ENCODE measurements at regions not wholly inside any gene's neighbourhood (a gene's known extent, or its start where the extent isn't known, plus 50 kb on each side); places are given as distances from the start of the nearest gene placed in this dataset.
"Not testable (repeated sequence)": the region's sequence is repeated elsewhere in the genome, so short reads cannot be mapped to it uniquely, and the experiment has no call there.

DNA sequence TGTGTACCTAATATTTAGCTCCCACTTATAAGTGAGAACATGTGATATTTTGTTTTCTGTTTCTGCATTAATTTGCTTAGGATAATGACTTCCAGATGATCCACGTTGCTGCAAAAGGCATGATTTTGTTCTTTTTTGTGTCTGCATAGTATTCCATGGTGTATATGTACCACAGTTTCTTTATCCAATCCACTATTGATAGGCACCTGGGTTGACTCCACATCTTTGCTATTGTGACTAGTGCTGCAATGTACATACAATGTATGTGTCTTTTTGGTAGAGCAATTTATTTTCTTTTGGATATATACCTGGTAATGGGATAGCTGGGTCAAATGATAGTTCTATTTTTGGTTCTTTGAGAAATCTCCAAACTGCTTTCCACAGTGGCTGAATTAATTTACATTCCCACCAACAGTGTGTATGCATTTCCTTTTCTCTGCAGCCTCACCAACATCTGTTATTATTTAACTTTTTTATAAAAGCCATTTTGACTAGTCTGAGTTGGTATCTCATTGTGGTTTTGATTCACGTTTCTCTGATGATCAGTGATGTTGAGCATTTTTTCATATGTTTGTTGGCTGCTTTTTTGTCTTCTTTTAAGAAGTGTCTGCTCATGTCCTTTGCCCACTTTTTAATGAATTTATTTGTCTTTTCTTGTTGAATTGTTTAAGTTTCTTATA, 102.8 kb upstream of the GAS1 start:
- not testable (repeated sequence) for DNase-seq (ENCODE audit: low spot score)

DNA sequence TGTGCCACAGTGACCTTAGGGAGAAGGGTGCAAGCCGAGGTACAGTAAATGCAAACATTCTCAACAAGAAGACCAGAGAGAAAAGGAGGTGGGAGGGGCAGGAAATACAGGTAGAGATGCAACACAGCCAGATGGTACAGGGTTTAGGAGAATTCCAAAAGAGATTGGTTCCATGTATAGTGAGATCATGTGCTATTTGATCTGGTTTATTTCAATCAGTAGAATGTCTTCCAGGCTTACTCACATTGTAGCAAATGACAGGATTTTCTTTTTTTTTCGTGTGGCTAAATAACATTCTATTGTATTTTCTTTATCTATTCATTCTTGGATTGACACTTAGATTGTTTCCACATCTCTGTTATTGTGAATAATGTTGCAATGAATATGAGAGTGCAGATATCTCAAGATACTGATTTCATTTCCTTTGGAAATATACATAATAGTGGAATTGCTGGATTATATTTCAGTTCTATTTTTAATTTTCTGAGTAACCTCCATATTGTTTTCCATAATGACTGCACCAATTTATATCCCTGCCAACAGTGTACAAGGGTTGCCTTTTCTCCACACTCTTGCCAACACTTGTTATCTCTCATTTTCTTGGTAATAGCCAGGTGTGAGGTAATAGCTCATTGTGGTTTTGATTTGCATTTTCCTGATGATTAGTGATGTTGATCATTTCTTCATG, 107.8 kb upstream of the GAS1 start:
- no peak for DNase-seq (ENCODE audit: low spot score)

DNA sequence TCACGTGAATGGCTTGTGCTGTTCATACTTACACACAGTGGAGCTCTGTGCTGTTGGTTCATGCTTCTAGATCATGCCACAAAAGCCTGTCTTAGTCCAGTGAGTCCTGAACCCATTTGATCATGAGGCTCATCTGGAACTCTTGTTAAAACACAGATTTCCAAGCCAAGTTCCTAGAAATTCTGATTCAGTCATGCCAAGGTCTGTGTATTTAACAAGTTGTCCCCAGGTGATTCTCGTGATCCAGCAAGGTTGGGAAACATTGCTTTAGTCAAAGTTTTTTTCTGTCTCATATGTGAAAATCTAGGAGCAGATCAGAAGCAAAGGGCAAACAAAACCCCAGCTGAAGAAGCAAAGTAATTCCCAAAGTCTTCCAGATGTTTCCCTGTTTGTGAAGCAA, 112.5 kb upstream of the GAS1 start:
- no peak for DNase-seq (ENCODE audit: low spot score)

DNA sequence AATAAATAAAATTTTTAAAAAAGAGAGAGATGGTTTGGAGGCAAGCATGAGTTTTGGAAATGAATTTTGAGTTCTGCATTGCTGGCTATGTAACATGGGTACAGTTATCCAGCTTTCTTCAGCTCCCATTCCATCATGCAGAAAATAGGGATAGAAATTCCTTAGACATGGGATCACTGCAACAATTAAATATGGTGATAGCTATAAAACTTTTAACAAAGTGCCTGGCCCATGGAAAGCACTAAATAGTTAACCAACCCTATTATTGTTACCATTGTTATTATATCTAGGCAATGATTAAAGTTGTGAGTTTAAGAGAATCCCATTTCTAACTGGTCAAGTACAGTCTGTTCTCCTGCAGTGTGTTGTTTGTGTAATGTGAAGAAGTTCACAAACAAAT, 115.4 kb upstream of the GAS1 start:
- no peak for DNase-seq (ENCODE audit: low spot score)

DNA sequence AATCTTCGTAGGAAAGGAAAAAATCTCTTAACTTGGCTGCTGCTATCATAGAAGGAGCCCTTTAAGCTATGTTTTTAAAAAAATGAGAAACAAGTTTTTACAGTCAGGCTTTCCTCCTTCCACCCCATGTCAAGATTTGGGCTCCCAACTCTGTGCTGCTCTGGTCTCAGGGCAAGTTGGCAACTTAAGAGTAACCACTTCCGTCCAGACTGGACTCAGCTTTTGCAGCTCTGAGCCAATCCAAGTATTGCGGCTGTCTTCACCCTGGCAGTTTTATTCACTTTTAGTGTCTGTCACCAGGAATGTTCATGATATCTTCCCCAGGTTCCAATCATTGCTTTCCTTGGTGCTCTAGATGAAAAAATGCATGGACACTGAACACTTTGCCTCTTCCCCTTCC, 115.9 kb upstream of the GAS1 start:
- no peak for DNase-seq (ENCODE audit: low spot score)

DNA sequence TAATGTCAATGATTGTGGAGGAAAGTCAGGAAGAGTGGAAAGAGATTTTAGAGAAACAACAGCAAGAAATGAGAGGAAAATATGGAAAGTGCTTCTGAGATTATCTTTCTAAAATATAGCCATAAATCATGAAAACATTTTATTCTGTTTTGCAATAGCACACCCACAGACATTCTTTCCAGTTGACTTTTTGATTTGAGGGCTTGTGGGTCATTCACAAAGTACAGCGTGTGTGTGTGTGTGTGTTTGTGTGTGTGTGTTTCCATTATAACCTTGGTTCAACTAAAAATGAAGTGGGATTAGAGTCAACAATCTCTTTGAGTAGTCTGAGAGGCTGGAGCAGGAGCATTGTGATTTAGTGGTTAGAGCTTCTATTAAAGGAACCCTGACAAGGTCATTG, 116.6 kb upstream of the GAS1 start:
- no peak for DNase-seq (ENCODE audit: low spot score)

DNA sequence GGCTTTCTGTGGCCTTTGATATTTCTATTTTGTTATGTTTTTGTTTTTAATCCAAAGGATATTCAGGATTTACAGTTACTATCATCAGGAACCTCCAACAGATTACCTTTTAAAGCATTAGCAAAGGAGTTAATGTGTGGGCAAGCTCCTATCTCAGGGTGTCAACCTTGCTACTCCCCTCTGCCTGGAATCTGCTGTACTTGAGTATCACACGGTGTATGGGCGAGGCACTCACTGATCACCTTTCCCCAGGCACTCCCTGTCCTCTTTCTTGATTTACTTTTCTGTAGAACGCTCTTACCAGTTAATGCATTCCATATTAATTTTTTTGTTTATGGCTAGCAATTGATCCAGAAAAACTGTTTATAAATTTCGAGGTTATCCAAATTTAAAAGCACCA, 117.0 kb upstream of the GAS1 start:
- DNase-seq (ENCODE audit: low spot score): no peak

DNA sequence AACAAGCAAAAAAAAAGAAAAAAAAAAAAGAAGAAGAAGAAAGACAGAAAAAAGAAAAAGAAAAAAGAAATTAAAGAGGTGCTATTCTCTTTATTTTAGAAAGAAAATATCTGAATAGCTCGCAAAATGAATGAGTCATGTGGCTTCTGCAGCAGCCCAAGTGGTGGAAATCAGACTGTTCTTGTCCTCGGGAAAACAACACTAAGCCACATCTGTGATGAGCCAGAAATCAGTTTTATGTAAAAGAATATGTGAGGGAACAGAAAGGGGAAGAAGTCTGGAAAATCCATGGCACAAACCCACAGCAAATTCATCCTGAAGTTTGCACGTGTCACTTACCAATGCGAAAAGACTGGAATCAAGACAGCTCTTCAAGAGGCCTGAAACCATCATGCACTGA, 118.7 kb upstream of the GAS1 start:
- no peak for DNase-seq (ENCODE audit: low spot score)

DNA sequence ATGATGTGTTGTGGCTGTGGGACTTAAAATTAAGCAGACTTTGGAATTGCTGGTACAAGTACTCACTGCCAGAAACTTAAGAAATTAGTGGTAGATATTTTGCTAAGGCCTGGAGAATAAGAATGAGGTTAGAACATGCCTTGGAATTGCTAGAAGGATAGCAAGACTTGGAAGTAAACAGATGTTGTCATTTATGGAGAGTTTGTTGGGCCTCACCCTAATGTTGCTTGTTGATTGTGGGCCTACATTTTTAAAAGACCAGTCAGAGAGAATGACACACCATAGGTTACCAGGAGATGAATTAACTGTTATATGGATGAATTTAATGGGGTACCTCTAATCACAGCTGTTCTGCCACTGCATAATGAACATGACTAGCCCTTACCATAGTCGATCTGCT, 120.1 kb upstream of the GAS1 start:
- DNase-seq (ENCODE audit: low spot score): no peak

DNA sequence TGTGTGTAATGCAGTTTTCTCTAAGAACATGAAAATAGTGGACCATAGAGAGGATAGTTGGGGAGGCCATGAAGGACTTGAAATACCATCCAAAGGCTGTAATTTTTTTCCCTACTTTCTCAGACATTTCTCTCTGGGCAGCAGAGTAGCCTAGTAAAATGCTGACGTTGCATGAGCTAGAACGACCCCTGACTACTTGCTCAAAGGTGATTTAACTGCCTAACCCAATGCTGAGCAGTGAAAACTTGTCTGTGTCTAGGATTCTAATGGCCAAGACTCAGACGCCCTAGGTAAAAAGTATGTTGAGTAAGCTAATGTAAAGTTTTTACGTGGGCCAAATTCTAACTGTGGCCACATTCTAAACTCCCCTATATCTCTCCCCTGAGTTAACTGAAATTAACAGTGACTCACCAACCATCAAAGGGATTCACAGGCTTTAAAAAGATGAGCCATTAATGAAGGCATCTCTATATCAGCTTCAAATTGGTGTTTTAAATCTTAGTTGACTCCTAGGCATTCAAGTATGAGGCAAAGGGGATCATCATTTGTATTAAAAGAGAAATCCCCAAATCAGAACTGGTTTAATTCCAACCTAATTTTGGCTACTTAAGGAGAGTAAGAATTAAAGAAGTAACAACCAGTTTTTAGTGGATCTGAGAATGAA, 121.0 kb upstream of the GAS1 start:
- no peak for DNase-seq (ENCODE audit: low spot score)

DNA sequence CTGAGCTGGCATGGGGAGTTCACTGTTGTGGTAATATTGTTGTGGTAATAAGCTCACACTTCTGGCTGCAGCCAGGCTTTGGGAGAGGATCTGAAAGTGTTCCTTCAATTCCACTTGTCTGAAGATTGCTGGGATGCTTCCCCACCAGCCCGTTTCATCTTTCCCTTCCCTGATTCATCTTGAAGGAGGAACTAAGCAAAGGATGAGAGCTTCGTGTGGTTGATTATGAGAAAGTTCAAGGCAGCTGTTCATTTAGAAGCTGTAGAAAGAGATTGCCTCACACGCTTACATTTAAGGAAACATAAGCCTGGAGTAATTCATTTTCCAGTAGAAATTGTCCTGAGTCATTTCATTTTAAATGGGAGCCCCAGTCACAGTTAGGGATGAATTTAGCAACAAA, 122.4 kb upstream of the GAS1 start:
- no peak for DNase-seq (ENCODE audit: low spot score)

DNA sequence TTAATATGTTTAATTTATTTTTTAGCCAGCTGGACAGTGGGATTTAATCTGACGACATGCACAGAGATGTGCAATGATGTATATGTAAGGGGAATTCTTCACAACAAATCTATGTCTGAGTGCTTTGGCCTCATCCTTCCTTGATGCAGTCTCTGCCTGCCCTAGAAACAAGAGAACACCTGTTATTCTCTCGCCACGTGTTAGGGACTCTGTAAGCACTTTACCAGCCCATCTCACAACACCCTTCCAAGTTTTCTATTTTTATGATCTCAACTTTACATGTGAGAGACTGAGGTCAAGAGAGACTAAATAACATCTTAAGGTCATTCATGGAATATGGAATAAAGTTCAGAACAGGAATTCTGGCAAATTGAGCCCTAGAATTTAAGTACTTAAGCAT, 123.0 kb upstream of the GAS1 start:
- DNase-seq (ENCODE audit: low spot score): no peak

DNA sequence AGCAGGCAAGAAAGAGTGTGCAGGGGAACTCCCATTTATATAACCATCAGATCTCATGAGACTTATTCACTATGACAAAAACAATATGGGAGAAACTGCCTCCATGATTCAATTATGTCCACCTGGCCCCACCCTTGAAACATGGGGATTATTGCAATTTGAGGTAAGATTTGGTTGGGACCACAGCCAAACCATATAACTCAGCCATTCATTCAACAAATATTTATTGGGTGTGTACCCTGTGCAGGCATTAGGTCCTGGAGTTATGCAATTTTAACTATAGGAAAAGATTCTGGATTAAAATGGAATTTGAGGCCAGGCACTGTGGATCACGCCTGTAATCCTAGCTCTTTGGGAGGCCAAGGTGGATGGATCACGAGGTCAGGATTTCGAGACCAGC, 124.2 kb upstream of the GAS1 start:
- no peak for DNase-seq (ENCODE audit: low spot score)

DNA sequence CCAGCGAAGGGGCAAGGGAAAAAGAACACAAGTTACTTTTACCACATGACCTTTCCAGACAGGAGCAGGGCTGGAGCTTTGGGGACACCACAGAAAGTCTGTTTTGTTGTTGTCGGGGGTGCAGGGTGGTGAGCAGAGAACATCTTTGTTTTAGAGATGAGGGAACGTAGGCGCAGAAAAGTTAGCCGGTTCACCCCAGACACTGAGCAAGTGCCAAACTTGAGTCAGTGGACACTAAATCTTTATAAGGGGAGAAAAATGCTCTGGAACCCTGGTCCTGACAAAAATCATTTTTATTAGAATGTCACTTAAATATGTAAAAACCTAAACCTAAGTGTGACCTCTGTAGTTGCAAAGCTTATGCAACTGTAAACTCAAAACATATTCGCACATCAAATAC, 126.4 kb upstream of the GAS1 start:
- DNase-seq (ENCODE audit: low spot score): no peak

DNA sequence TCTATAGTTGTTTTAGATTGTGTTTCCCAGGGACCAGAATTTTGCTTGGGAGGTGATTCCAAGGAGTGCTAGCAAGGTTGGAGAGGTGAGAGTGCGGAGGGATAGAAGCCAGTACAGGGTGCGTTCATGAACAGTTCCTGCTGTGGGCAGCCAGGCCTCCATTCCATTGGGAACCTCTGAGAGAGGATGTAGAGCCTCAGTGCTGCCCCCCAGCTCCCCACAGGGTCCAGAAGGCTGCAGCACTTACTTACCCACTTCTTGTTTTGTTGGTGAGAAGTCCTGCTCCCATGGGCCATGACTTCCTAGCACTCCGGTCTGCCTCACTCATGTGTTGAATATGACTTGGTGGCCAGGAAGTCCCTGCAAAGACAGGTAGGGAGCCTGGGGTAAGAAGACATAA, 128.2 kb upstream of the GAS1 start:
- no peak for DNase-seq (ENCODE audit: low spot score)

DNA sequence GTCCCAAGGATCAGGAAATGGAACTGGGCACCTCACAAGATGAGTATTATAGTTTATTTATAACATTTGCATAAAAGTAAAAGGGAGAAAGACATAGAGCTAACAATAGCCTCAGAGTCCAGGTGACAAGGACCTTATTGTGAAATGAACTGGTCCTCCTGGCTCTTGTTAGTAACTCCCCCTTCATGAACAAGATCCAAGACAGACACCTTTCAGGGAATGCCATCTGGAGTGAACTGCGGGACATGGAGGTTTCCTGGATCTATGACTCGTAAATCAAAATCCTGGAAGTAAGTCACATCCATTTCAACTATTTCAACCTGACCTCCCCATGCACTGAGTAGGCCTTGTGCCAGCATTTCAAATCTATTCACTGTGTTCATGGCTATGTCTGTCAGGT, 129.5 kb upstream of the GAS1 start:
- DNase-seq (ENCODE audit: low spot score): no peak

DNA sequence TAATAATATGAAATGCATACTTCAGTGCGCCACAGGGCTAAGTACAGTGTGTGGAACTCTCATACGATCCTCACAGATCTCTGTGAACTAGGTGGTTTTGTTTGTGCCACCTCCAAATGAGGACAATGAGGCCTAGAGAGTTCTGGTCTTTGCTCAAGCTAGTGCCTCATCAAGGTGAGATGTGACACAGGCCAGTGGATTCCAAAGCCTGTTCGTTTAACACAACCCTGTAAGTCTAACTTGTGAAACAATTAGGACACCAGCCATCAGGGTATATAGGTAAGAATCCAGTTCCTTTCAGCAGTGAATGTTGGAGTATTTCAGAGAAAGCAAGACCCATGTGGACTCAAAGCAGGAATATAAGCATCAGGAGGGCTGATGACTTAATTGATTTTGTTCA, 130.7 kb upstream of the GAS1 start:
- DNase-seq (ENCODE audit: low spot score): no peak

DNA sequence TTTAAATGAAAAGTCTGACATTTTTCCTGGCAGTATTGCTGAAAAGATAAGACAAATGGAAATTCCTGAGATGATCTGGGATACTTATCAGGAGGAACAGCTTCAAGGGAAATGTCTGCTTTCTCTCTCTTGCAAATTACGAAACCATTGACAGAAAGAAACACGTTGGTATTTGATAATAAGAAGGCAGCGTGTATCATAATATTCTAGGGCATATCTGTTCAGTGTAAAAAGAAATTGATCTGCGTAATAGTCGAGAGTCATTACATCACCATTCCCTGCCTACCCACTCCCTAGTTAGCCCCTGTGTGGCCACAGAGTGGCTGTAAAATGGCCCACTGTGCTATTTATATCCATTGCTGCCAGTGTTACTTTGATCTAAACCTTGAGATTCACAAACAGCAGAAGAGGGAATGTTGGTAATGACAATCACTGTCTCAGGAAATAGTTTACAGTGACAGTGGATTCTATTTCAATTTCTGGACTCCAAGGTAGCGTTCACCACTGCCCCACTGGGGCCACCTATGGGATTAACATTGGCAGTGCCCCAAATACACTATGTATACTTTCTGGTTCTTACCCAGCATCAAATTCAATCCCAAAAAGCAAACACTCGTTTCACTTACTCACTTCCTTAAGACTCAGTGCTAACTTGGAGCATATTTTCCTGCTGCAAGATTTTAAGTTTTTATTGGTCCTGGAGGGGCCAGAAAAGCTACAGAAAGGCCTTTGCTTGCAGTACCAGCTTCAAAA, 133.4 kb upstream of the GAS1 start:
- DNase-seq (ENCODE audit: low spot score): peak; percentile 14

DNA sequence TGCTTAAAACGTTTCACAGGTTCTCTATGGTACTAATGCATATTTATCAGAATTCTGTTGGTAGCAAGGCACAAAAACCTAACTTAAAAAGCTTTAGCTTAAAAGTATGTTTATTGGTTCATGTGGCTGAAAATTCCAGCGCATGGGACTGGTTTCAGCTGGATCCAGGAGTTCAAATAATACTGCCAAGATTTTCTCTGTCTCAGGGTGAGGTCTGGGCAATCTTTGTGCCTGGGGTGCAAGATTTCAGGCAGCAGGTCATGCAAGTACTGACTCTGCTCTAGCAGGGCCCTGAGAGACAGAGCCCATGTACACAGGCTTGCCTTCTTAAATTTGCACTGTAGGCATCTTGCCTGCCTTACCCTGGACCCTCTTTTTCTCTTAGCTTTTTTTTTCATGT, 134.2 kb upstream of the GAS1 start:
- no peak for DNase-seq (ENCODE audit: low spot score)

DNA sequence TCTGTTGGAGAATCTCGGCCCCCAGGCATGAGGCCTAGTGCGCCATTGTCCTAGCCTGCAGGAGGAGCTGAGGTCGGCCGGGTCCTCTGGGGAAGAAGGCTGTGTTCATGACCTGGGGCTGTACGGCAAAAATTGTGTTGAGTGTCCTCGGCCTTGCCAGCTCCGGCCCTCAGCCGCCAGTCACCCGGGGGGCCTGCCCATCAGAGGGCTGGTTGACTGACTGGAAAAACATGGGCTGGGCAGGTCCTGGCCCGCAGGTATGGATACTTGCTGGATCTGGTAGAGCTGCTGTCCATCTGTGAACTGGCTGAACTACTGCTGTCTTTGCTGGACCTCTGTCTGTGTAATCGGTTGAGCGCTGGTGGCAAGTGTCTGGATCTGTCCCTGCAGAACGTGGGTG, 136.7 kb upstream of the GAS1 start:
- no peak for DNase-seq (ENCODE audit: low spot score)

DNA sequence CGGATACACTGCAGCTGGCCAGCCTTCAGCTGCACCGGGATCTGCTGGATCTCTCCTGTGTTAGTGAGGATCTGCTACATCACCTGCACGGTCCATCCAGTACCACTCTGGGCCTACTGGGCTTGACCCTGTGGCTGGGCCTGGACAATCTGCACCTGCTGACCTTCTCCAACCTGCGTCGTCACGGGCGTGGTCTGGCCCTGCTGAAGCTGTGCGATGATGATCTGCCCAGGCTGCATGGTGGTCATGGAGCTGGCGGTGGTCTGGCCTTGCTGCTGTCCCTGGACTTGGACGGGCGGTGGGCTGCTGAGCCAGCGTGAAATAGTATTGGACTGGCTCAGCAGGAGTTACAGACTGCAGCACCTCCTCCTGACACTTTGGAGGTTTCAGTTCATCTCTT, 137.1 kb upstream of the GAS1 start:
- no peak for DNase-seq (ENCODE audit: low spot score)

DNA sequence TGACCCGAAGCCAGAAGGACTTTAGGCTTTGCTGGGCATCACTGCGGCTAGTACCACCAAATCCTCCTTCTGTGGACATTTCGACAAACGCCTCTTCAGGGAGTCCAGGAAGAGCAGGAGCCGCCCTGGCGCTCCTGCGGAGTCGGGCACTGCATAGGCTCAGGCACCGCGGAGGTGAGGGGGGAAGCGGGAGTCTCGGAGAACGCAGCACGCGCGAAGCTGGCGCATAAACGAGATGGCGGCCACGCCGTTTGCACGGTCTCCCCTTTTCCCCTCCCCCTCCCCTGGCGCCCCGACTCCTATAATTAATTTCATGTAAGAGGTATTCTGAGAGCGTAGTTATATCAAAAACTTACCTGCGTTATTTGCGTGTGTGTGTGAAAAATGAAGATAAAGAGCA, 137.8 kb upstream of the GAS1 start:
- no peak for DNase-seq (ENCODE audit: low spot score)

DNA sequence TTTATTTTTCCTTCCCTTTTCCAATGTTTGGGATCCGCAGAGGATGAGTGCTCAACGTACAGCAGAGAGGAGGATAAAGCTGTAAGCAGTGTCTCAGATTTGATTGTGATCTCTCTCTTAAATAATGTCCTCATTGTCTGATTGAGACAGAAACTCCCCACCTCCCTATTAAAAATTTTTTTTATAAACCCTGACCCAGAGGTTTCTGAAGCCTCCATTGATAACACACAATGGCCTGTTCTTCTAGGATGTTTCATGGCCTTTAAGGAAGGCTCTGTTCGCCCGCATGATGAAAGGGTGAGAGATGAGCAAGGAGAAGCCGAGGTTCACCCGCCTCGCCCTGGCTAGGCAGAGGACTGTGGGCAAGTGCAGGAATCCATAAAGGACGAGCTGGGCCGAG, 138.2 kb upstream of the GAS1 start:
- DNase-seq (ENCODE audit: low spot score): no peak

All from hepatic stellate cell (primary cell).